Ovary (tissue), 3 donors: ENCODE measurements at regions not wholly inside any gene's neighbourhood (a gene's known extent, or its start where the extent isn't known, plus 50 kb on each side); places are given as distances from the start of the nearest gene placed in this dataset.

Experiments used
- EP300 ChIP-seq: sonication (generic); formaldehyde crosslinking; IDR thresholded peaks from one replicate; pipeline ENCODE4 v1.6.1; 2017; ENCODE audit warnings: antibody characterized with exemption
- POLR2A ChIP-seq: fragments of 450-650 bp; IDR thresholded peaks from one replicate; pipeline ENCODE4 v1.6.1; 2017; ENCODE audit warnings: antibody characterized with exemption, mild to moderate bottlenecking, moderate library complexity
- TF ChIP-seq, protein P1 (sequence below), 3 donors: fragments of 450-650 bp in 2 of 3; fragments of 200-600 bp in 1 of 3; IDR thresholded peaks; one replicate each; pipeline versions ENCODE4 v1.5.1 to v1.8.0; 2016 to 2022; ENCODE audit warnings: antibody characterized with exemption in 3 of 3, mild to moderate bottlenecking in 1 of 3
- donor health status: DM: no; HTN: no; CAD: no.

DNA sequence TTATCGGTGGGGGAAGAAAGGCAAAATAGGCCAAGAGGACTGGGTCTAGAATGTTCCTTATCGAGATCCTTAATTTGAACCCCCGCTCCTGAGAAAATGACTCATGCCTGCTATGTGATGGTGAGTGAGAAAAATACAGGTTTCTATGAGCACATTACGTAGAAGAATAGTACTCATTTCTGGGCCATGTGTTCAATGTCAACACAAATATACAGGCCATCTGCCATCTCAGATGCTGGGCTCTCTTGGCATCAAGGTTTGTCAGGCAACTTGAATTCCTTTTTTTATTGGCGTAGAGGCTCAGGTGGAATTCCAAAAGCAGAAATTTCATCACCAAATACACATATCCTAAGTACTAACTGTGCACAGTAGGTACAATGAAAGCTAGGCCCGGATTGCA is 81.4 kb upstream of the TRIM2 start:
- TF ChIP-seq POLR2A (no peak), EP300 (no peak)
- TF ChIP-seq, protein P1, sequence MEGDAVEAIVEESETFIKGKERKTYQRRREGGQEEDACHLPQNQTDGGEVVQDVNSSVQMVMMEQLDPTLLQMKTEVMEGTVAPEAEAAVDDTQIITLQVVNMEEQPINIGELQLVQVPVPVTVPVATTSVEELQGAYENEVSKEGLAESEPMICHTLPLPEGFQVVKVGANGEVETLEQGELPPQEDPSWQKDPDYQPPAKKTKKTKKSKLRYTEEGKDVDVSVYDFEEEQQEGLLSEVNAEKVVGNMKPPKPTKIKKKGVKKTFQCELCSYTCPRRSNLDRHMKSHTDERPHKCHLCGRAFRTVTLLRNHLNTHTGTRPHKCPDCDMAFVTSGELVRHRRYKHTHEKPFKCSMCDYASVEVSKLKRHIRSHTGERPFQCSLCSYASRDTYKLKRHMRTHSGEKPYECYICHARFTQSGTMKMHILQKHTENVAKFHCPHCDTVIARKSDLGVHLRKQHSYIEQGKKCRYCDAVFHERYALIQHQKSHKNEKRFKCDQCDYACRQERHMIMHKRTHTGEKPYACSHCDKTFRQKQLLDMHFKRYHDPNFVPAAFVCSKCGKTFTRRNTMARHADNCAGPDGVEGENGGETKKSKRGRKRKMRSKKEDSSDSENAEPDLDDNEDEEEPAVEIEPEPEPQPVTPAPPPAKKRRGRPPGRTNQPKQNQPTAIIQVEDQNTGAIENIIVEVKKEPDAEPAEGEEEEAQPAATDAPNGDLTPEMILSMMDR (IDR thresholded peaks at IDR 0.05) = no peak
